ENCODE measurements at regions not wholly inside any gene's neighbourhood (a gene's known extent, or its start where the extent isn't known, plus 50 kb on each side); places are given as distances from the start of the nearest gene placed in this dataset.

GRCh38 chr5:124678922-124679519, 67.4 kb downstream of the ZNF608 start:
- H3K27ac ChIP-seq = no peak overlapping the region
- TF ChIP-seq CTCF (conservative IDR thresholded peaks at IDR 0.05) = no peak
- no peak for TF ChIP-seq ZFX (IDR thresholded peaks at IDR 0.05)

GRCh38 chr5:124678468-124678867, 68.0 kb downstream of the ZNF608 start:
- H3K27ac ChIP-seq = no peak overlapping the region
- no peak for TF ChIP-seq CTCF (conservative IDR thresholded peaks at IDR 0.05)
- TF ChIP-seq ZFX (IDR thresholded peaks at IDR 0.05) = no peak

GRCh38 chr5:124677374-124678351, 68.8 kb downstream of the ZNF608 start:
- TF ChIP-seq CTCF (conservative IDR thresholded peaks at IDR 0.05) (no peak), ZFX (IDR thresholded peaks at IDR 0.05) (no peak)
- no peak overlapping the region for H3K27ac ChIP-seq

- no peak overlapping the region; the same call in 1 of the 2 replicates for H3K27ac ChIP-seq
- TF ChIP-seq ZFX (IDR thresholded peaks at IDR 0.05) (no peak), CTCF (conservative IDR thresholded peaks at IDR 0.05) (no peak)
Observed at GRCh38 chr5:124675931-124676846, 70.2 kb downstream of the ZNF608 start.

GRCh38 chr5:124671193-124671592, 75.2 kb downstream of the ZNF608 start:
- H3K27ac ChIP-seq = no peak overlapping the region; the same call in 1 of the 2 replicates

GRCh38 chr5:124670722-124671184, 75.7 kb downstream of the ZNF608 start:
- TF ChIP-seq ZFX (IDR thresholded peaks at IDR 0.05) (no peak), CTCF (conservative IDR thresholded peaks at IDR 0.05) (no peak)
- H3K27ac ChIP-seq = no peak overlapping the region

More at GRCh38 chr5:124671193-124671592, 75.2 kb downstream of the ZNF608 start:
- no peak for TF ChIP-seq ZFX (IDR thresholded peaks at IDR 0.05)
- TF ChIP-seq CTCF (conservative IDR thresholded peaks at IDR 0.05) = no peak
